Nephron progenitor cell (in vitro differentiated cells): ENCODE measurements at regions not wholly inside any gene's neighbourhood (a gene's known extent, or its start where the extent isn't known, plus 50 kb on each side); places are given as distances from the start of the nearest gene placed in this dataset.

Source experiments
- DNase-seq: peaks from one replicate; pipeline ENCODE4 v3.0.0; 2021
- H3K27ac Mint-ChIP-seq: 2 replicates; pipeline ENCODE4 v1.8.0; 2021; ENCODE audit warnings: mild to moderate bottlenecking, moderate library complexity, mixed read lengths
- H3K27me3 Mint-ChIP-seq: 2 replicates; pipeline ENCODE4 v1.8.0; 2021; ENCODE audit warnings: mild to moderate bottlenecking, low read depth, mixed read lengths; ENCODE audit not compliant: poor library complexity
- H3K36me3 Mint-ChIP-seq: 2 replicates; pipeline ENCODE4 v1.8.0; 2021; ENCODE audit warnings: low read depth, mixed read lengths
- H3K4me1 Mint-ChIP-seq: 2 replicates; pipeline ENCODE4 v1.8.0; 2021; ENCODE audit warnings: mixed read lengths
- H3K4me3 Mint-ChIP-seq: 2 replicates; pipeline ENCODE4 v1.8.0; 2021; ENCODE audit warnings: mild to moderate bottlenecking, moderate library complexity, mixed read lengths
- H3K9me3 Mint-ChIP-seq: 2 replicates; pipeline ENCODE4 v1.8.0; 2021; ENCODE audit warnings: mild to moderate bottlenecking, moderate library complexity, mixed read lengths
- TF ChIP-seq, protein P1 (sequence below): fragments of 200-600 bp; sonication (generic); IDR thresholded peaks from 2 replicates; pipeline ENCODE4 v1.5.0; 2021; ENCODE audit warnings: antibody characterized with exemption

DNA sequence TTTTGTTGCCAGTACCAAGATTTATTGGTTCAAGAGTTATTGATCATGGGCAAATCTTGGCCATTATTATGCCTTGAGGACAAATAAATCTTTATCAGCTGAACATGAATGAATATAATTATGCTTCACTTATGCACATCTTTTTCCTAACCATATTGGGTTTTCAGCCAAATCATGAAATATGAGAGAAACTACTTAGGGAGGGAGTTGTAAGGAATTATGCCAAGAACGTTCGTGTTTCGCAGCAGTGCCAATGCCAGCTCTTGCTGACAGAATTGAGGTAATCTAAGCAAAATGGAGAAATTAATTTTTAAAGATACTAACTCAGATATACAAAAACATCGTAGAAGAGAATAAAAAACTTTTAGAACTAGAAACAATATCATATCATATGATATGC, 301.1 kb upstream of the SASH1 start:
- no peak overlapping the region for H3K27ac Mint-ChIP-seq
- H3K9me3 Mint-ChIP-seq: peaks cover 4% of the 10 kb centered on the region
- H3K4me1 Mint-ChIP-seq: no peaks in the 10 kb centered on the region
- H3K27me3 Mint-ChIP-seq: no peaks in the 10 kb centered on the region
- H3K4me3 Mint-ChIP-seq: no peak overlapping the region
- TF ChIP-seq, protein P1, sequence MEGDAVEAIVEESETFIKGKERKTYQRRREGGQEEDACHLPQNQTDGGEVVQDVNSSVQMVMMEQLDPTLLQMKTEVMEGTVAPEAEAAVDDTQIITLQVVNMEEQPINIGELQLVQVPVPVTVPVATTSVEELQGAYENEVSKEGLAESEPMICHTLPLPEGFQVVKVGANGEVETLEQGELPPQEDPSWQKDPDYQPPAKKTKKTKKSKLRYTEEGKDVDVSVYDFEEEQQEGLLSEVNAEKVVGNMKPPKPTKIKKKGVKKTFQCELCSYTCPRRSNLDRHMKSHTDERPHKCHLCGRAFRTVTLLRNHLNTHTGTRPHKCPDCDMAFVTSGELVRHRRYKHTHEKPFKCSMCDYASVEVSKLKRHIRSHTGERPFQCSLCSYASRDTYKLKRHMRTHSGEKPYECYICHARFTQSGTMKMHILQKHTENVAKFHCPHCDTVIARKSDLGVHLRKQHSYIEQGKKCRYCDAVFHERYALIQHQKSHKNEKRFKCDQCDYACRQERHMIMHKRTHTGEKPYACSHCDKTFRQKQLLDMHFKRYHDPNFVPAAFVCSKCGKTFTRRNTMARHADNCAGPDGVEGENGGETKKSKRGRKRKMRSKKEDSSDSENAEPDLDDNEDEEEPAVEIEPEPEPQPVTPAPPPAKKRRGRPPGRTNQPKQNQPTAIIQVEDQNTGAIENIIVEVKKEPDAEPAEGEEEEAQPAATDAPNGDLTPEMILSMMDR: no peak
- no peaks in the 10 kb centered on the region for H3K36me3 Mint-ChIP-seq
- no peak for DNase-seq

DNA sequence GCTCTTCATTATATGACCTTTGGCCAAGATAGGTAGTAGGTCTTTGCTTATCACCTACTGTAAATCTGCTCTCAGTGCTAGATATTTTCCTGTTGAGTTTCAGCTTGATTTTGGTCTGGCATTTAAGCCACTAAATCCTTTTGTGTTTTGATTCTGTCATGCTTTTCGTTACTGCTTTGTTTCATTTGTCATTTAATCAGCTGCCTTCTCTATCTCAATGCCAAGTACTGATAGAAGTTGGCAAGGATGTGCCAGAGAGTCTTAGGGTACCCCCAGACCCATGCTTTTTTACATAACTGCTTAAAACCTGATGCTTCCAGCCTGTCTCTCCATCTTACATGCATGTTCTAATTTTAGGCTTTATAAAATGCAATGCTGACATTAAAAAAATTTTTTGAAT, 300.1 kb upstream of the SASH1 start:
- H3K36me3 Mint-ChIP-seq: no peaks in the 10 kb centered on the region
- H3K27ac Mint-ChIP-seq: no peak overlapping the region
- H3K4me3 Mint-ChIP-seq: no peak overlapping the region
- H3K4me1 Mint-ChIP-seq: no peaks in the 10 kb centered on the region
- H3K9me3 Mint-ChIP-seq: peaks cover 14% of the 10 kb centered on the region
- no peaks in the 10 kb centered on the region for H3K27me3 Mint-ChIP-seq
- no peak for DNase-seq
- TF ChIP-seq, protein P1: no peak

- TF ChIP-seq, protein P1: no peak
- Mint-ChIP-seq H3K36me3 (no peaks in the 10 kb centered on the region), H3K27me3 (no peaks in the 10 kb centered on the region), H3K9me3 (peaks cover 18% of the 10 kb centered on the region), H3K4me1 (no peaks in the 10 kb centered on the region), H3K4me3 (no peak overlapping the region), H3K27ac (no peak overlapping the region)
- no peak for DNase-seq
Observed at GRCh38 chr6:148044261-148044751, 298.3 kb upstream of the SASH1 start.

GRCh38 chr6:148044921-148045320, 297.7 kb upstream of the SASH1 start:
- Mint-ChIP-seq H3K36me3 (no peaks in the 10 kb centered on the region), H3K9me3 (peaks cover 18% of the 10 kb centered on the region), H3K27me3 (peaks cover 1% of the 10 kb centered on the region), H3K27ac (no peak overlapping the region), H3K4me3 (no peak overlapping the region), H3K4me1 (no peaks in the 10 kb centered on the region)
- TF ChIP-seq, protein P1: no peak
- DNase-seq: no peak

DNA sequence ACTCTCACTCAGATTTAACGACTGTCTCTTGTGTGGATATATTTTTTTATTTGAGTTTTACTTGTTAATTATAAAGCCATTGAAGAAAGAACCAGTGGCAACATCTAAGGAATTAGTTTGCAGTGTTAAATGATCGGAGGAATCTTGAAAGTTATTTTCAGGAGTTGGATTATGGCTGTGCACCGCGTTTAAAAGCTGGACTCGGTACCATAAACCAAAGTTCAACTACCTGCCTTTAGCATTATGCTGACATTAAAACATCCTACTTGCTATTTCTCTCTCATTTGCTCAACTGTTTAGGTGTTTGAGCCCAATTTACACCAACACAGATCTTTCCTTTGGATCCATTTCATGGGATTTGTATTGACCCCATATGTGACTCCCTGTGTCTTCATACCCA, 289.4 kb upstream of the SASH1 start:
- no peak overlapping the region for H3K4me3 Mint-ChIP-seq
- TF ChIP-seq, protein P1: no peak
- H3K36me3 Mint-ChIP-seq: no peaks in the 10 kb centered on the region
- H3K27ac Mint-ChIP-seq: no peak overlapping the region
- H3K9me3 Mint-ChIP-seq: peaks cover 21% of the 10 kb centered on the region
- DNase-seq: no peak
- H3K27me3 Mint-ChIP-seq: peaks cover 3% of the 10 kb centered on the region
- H3K4me1 Mint-ChIP-seq: no peaks in the 10 kb centered on the region

GRCh38 chr6:148053796-148054195, 288.8 kb upstream of the SASH1 start:
- DNase-seq: no peak
- no peaks in the 10 kb centered on the region for H3K36me3 Mint-ChIP-seq
- TF ChIP-seq, protein P1: no peak
- H3K27me3 Mint-ChIP-seq: peaks cover 3% of the 10 kb centered on the region
- peaks cover 27% of the 10 kb centered on the region for H3K9me3 Mint-ChIP-seq
- no peak overlapping the region for H3K27ac Mint-ChIP-seq
- no peaks in the 10 kb centered on the region for H3K4me1 Mint-ChIP-seq
- H3K4me3 Mint-ChIP-seq: no peak overlapping the region
